HepG2 (cell line): ENCODE measurements at regions not wholly inside any gene's neighbourhood (a gene's known extent, or its start where the extent isn't known, plus 50 kb on each side); places are given as distances from the start of the nearest gene placed in this dataset.

ENCODE experiments used
- ATAC-seq: fragments of 200-7000 bp; cut with Tn5 transposase; 3 replicates; pipeline ENCODE4 v1.9.1; 2020; ENCODE audit warnings: mild to moderate bottlenecking, moderate library complexity
- BruUV-seq: library from RNA; stranded (reverse); fragments of 400-500 nt; replicated peaks from 2 replicates; lab custom pipeline; 2021; lab: Mats Ljungman, UMichigan
- CTCF ChIA-PET: fragments of 300-600 bp; formaldehyde crosslinking; extraction: SDS; loops from one replicate; lab custom pipeline; 2021; ENCODE audit warnings: low total read pairs, inconsistent platforms, low intra/inter-chr PET ratio; lab: Yijun Ruan, JAX
- POLR2A ChIA-PET: fragments of 350-600 bp; sonication (Branson Sonifier 250); formaldehyde crosslinking; loops from one replicate; lab custom pipeline; 2020; ENCODE audit warnings: antibody characterized with exemption, inconsistent platforms; lab: Yijun Ruan, JAX
- DNase-seq: peaks from one replicate; pipeline ENCODE4 v3.0.0-alpha.2; 2015; ENCODE audit warnings: low spot score
- FAIRE-seq: peaks from 3 replicates; lab custom pipeline; 2011; peaks lifted over from hg19 to GRCh38; lab: Jason Lieb, UNC
- H2AFZ ChIP-seq: one replicate; pipeline ENCODE4 v1.6.1; 2011; ENCODE audit warnings: low read length, inconsistent platforms
- H3K27ac ChIP-seq: fragments of 300-600 bp; 3 replicates; pipeline ENCODE4 v1.8.0; 2011; ENCODE audit warnings: mixed run types, mild to moderate bottlenecking, mixed read lengths, low read length, inconsistent platforms; ENCODE audit not compliant: insufficient read depth; ENCODE audit errors: extremely low read length
- H3K27me3 ChIP-seq, 2 experiments: fragments of 200-600 bp in 1 of 2; 2 replicates in 1 of 2; 3 replicates in 1 of 2; pipeline versions ENCODE4 v1.6.0 to v1.8.0; 2011; ENCODE audit warnings: low read length in 2 of 2, mild to moderate bottlenecking in 2 of 2, moderate library complexity in 2 of 2, inconsistent platforms in 1 of 2; ENCODE audit not compliant: insufficient read depth in 2 of 2, control insufficient read depth in 1 of 2
- H3K36me3 ChIP-seq, 2 experiments: fragments of 200-600 bp in 1 of 2; replicated peaks in 1 of 2; 2 replicates in 1 of 2; 3 replicates in 1 of 2; pipeline versions ENCODE4 v1.5.1 to v1.8.0; 2011; ENCODE audit warnings: low read length in 2 of 2, inconsistent platforms in 1 of 2; ENCODE audit not compliant: insufficient read depth in 2 of 2, control insufficient read depth in 1 of 2
- H3K4me1 ChIP-seq: 2 replicates; pipeline ENCODE4 v1.5.1; 2012; ENCODE audit warnings: low read length, inconsistent platforms; ENCODE audit not compliant: insufficient read depth
- H3K4me2 ChIP-seq: 2 replicates; pipeline ENCODE4 v1.6.0; 2011; ENCODE audit warnings: low read depth, low read length, inconsistent platforms
- H3K4me3 ChIP-seq, 3 experiments: fragments of 200-600 bp in 1 of 3; sonication (generic), shearing (Covaris generic) in 1 of 3; replicated peaks in 1 of 3; 2 replicates each; pipeline ENCODE4 v1.5.1; 2011 to 2016; ENCODE audit warnings: low read length in 3 of 3, inconsistent platforms in 2 of 3, low read depth in 2 of 3, mild to moderate bottlenecking in 2 of 3, control low read depth in 1 of 3, mixed read lengths in 1 of 3; ENCODE audit not compliant: insufficient read depth in 1 of 3
- H3K79me2 ChIP-seq: one replicate; pipeline ENCODE4 v1.6.1; 2011; ENCODE audit warnings: low read length, inconsistent platforms; ENCODE audit not compliant: insufficient read depth
- H3K9ac ChIP-seq: 2 replicates; pipeline ENCODE4 v1.6.0; 2011; ENCODE audit warnings: mild to moderate bottlenecking, low read depth, low read length, inconsistent platforms; ENCODE audit not compliant: insufficient read depth
- H3K9me3 ChIP-seq: 2 replicates; pipeline ENCODE4 v1.5.1; 2012; ENCODE audit warnings: mild to moderate bottlenecking, low read length
- H4K20me1 ChIP-seq: 2 replicates; pipeline ENCODE4 v1.6.0; 2011; ENCODE audit warnings: inconsistent platforms, mild to moderate bottlenecking, low read length, moderate library complexity; ENCODE audit not compliant: insufficient read depth
- ERF ChIP-seq: IDR thresholded peaks from 2 replicates; pipeline ENCODE4 v1.6.1; 2018; ENCODE audit warnings: missing biosample characterization, missing genetic modification reagents
- MAF1 ChIP-seq: sonication (generic); formaldehyde crosslinking; IDR thresholded peaks from 2 replicates; pipeline ENCODE4 v1.5.0; 2020; ENCODE audit warnings: missing genetic modification reagents, borderline replicate concordance
- REXO4 ChIP-seq: sonication (generic); formaldehyde crosslinking; IDR thresholded peaks from 2 replicates; pipeline ENCODE4 v1.8.0; 2022; ENCODE audit warnings: missing genetic modification reagents, mild to moderate bottlenecking, borderline replicate concordance
- SMARCC2 ChIP-seq: fragments of 450-650 bp; IDR thresholded peaks from 2 replicates; pipeline ENCODE4 v1.6.1; 2017; ENCODE audit warnings: antibody characterized with exemption, mild to moderate bottlenecking
- SNRNP70 ChIP-seq: fragments of 200-400 bp; formaldehyde crosslinking; IDR thresholded peaks from 2 replicates; pipeline ENCODE4 v1.6.1; 2017; ENCODE audit warnings: mild to moderate bottlenecking, low read depth, low read length, moderate library complexity
- SP140L ChIP-seq: sonication (generic); formaldehyde crosslinking; IDR thresholded peaks from 2 replicates; pipeline ENCODE4 v1.4.0; 2020; ENCODE audit warnings: missing genetic modification reagents, borderline replicate concordance
- TRAFD1 ChIP-seq: sonication (generic); formaldehyde crosslinking; IDR thresholded peaks from 2 replicates; pipeline ENCODE4 v1.5.1; 2020; ENCODE audit warnings: missing genetic modification reagents, mild to moderate bottlenecking, borderline replicate concordance
- ZNF446 ChIP-seq: sonication (generic); formaldehyde crosslinking; IDR thresholded peaks from 2 replicates; pipeline ENCODE4 v1.5.0; 2020; ENCODE audit warnings: mild to moderate bottlenecking, missing genetic modification reagents
- ZNF451 ChIP-seq: sonication (generic); formaldehyde crosslinking; IDR thresholded peaks from 2 replicates; pipeline ENCODE4 v1.5.0; 2020; ENCODE audit warnings: mild to moderate bottlenecking, missing genetic modification reagents
- ZNF720 ChIP-seq: sonication (generic); formaldehyde crosslinking; IDR thresholded peaks from 2 replicates; pipeline ENCODE4 v1.4.0; 2020; ENCODE audit warnings: missing genetic modification reagents
- ZNF841 ChIP-seq: sonication (generic); formaldehyde crosslinking; IDR thresholded peaks from 2 replicates; pipeline ENCODE4 v1.8.1; 2023; ENCODE audit warnings: missing genetic modification reagents, borderline replicate concordance
- ZNF878 ChIP-seq: sonication (generic); formaldehyde crosslinking; IDR thresholded peaks from 2 replicates; pipeline ENCODE4 v1.8.1; 2023; ENCODE audit warnings: mild to moderate bottlenecking, missing genetic modification reagents, moderate library complexity
- WGBS: methylation state at CpG from one replicate; pipeline ENCODE4 v1.1.6; 2017; ENCODE audit warnings: low lambda C conversion rate; 5-methylcytosine and 5-hydroxymethylcytosine counted together
- in situ Hi-C: cut with HindIII; loops from 2 replicates; pipeline ENCODE4 v1.10.0; 2017; ENCODE audit warnings: low pct_unique_long_range_greater_than_20kb; ENCODE audit not compliant: extremely low pct_ligation_motif_present
- intact Hi-C: fragments of 100-400 bp; cut with micrococcal nuclease; formaldehyde crosslinking; loops from one replicate; pipeline ENCODE4 v1.10.0; 2022; ENCODE audit not compliant: unreplicated experiment

GRCh38 chr12:131221061-131221956 is 267.6 kb downstream of the ADGRD1 start (continued):
- TF ChIP-seq SP140L, result no peak
- no peak for TF ChIP-seq REXO4 (CRISPR knock-in tag)
- TF ChIP-seq ZNF720 (CRISPR knock-in tag), result no peak

GRCh38 chr12:131221957-131222328 is 268.2 kb downstream of the ADGRD1 start:
- FAIRE-seq (no peak), ATAC-seq (no peak), DNase-seq (no peak)
- intact Hi-C loops, result no loop called here
- Histone ChIP-seq H3K27ac (no peak overlapping the region), H3K4me3 (no peak overlapping the region), H3K4me1 (no peaks in the 10 kb centered on the region), H3K27me3 (peaks cover 5 to 19% of the 10 kb centered on the region in 2 experiments; a peak in 4 of 5 replicates), H3K4me2 (no peak overlapping the region), H3K9ac (no peak overlapping the region), H3K79me2 (no peaks in the 10 kb centered on the region), H3K9me3 (no peaks in the 10 kb centered on the region), H2AFZ (no peak overlapping the region), H4K20me1 (no peaks in the 10 kb centered on the region), H3K36me3 (no peaks in the 10 kb centered on the region)
- ChIA-PET CTCF (no interaction called here), POLR2A (no interaction called here)
- WGBS, result 52% methylated on average over 5 of the region's 5 CpGs
- TF ChIP-seq ERF (no peak), TRAFD1 (CRISPR knock-in tag) (no peak), ZNF841 (no peak), SNRNP70 (no peak), ZNF451 (CRISPR knock-in tag) (no peak), MAF1 (no peak), ZNF878 (CRISPR knock-in tag) (no peak), SMARCC2 (no peak), ZNF446 (CRISPR knock-in tag) (no peak)
- BruUV-seq, result no TSS peak
- in situ Hi-C loops, result loop anchor here (10.0 kb wide), 1 partner anchor 213 kb away; no protein-coding TSS in a partner anchor
